ENCODE measurements at regions not wholly inside any gene's neighbourhood (a gene's known extent, or its start where the extent isn't known, plus 50 kb on each side); places are given as distances from the start of the nearest gene placed in this dataset.

GRCh38 chr12:98351784-98352183 is 163.6 kb upstream of the TMPO start:
- no peak for TF ChIP-seq CTCF (IDR thresholded peaks at IDR 0.05)
- no peak for TF ChIP-seq EZH2 (IDR thresholded peaks at IDR 0.05; ENCODE audit: borderline replicate concordance, insufficient read depth, low read depth, low read length, poor library complexity, severe bottlenecking)
